GM19238 (cell line): ENCODE measurements at regions not wholly inside any gene's neighbourhood (a gene's known extent, or its start where the extent isn't known, plus 50 kb on each side); places are given as distances from the start of the nearest gene placed in this dataset.
"Not testable (repeated sequence)": the region's sequence is repeated elsewhere in the genome, so short reads cannot be mapped to it uniquely, and the experiment has no call there.

Experiments used
- DNase-seq: peaks from one replicate; pipeline ENCODE4 v3.0.0; 2011; ENCODE audit warnings: low spot score; ENCODE audit not compliant: insufficient read length

GRCh38 chr4:122100508-122100907 is 51.6 kb upstream of the BLTP1 start:
- no peak for DNase-seq

- no peak for DNase-seq
These were observed 52.2 kb upstream of the BLTP1 start for GRCh38 chr4:122099896-122100295.

GRCh38 chr4:122091836-122092405 is 60.2 kb upstream of the BLTP1 start:
- DNase-seq: no peak

GRCh38 chr4:122091397-122091796 is 60.7 kb upstream of the BLTP1 start:
- no peak for DNase-seq

GRCh38 chr4:122090989-122091388 is 61.1 kb upstream of the BLTP1 start:
- no peak for DNase-seq

GRCh38 chr4:122086338-122087065 is 65.6 kb upstream of the BLTP1 start:
- no peak for DNase-seq

- DNase-seq: no peak
These were observed 68.1 kb upstream of the BLTP1 start for GRCh38 chr4:122083989-122084388.

GRCh38 chr4:122083351-122083750 is 68.8 kb upstream of the BLTP1 start:
- no peak for DNase-seq

GRCh38 chr4:122082661-122083060 is 69.5 kb upstream of the BLTP1 start:
- DNase-seq: no peak

- not testable (repeated sequence) for DNase-seq
These were observed 74.5 kb upstream of the BLTP1 start for GRCh38 chr4:122077653-122078052.

GRCh38 chr4:122076835-122077234 is 75.3 kb upstream of the BLTP1 start:
- DNase-seq: not testable (repeated sequence)

GRCh38 chr4:122073615-122074014 is 78.5 kb upstream of the BLTP1 start:
- no peak for DNase-seq

GRCh38 chr4:122065915-122066314 is 86.2 kb upstream of the BLTP1 start:
- DNase-seq: no peak

GRCh38 chr4:122065149-122065548 is 87.0 kb upstream of the BLTP1 start:
- no peak for DNase-seq

- DNase-seq: no peak
These were observed 98.9 kb upstream of the BLTP1 start for GRCh38 chr4:122053186-122053585.

- no peak for DNase-seq
These were observed 99.5 kb upstream of the BLTP1 start for GRCh38 chr4:122052677-122053076.

- DNase-seq: no peak
These were observed 99.0 kb upstream of the TRPC3 start for GRCh38 chr4:122050841-122051240.

GRCh38 chr4:122047456-122048425 is 95.9 kb upstream of the TRPC3 start:
- DNase-seq: no peak

GRCh38 chr4:122046255-122046654 is 94.4 kb upstream of the TRPC3 start:
- DNase-seq: no peak

- no peak for DNase-seq
These were observed 93.7 kb upstream of the TRPC3 start for GRCh38 chr4:122045533-122045932.

- DNase-seq: no peak
These were observed 92.6 kb upstream of the TRPC3 start for GRCh38 chr4:122044501-122044900.

- DNase-seq: no peak
These were observed 89.5 kb upstream of the TRPC3 start for GRCh38 chr4:122041312-122041711.
